ENCODE measurements at regions not wholly inside any gene's neighbourhood (a gene's known extent, or its start where the extent isn't known, plus 50 kb on each side); places are given as distances from the start of the nearest gene placed in this dataset.
"Not testable (repeated sequence)": the region's sequence is repeated elsewhere in the genome, so short reads cannot be mapped to it uniquely, and the experiment has no call there.

DNA sequence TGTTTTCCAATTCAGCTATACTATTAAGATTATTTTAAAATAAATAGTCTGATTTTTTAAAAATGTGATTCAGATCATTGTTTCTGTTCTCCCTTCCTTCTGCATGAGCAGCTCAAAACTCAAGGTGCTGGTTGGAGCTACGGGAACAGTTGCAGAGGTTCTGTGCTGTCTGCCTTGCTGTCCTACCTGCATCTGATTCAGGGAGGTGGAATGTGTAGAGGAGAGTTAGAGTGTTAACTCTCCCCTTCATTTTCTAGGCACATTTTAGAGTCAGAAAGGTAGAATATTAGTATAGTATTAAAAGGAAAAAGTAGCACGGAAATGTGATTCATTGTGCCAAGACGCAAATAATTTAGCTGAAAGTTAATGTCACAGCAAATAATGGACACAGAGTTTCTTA is 188.1 kb upstream of the SLC35B3 start:
- no peak overlapping the region for H3K4me3 ChIP-seq (ENCODE audit: low read depth, low read length)
- no peak for TF ChIP-seq CTCF (IDR thresholded peaks at IDR 0.05; ENCODE audit: low read depth, low read length)

DNA sequence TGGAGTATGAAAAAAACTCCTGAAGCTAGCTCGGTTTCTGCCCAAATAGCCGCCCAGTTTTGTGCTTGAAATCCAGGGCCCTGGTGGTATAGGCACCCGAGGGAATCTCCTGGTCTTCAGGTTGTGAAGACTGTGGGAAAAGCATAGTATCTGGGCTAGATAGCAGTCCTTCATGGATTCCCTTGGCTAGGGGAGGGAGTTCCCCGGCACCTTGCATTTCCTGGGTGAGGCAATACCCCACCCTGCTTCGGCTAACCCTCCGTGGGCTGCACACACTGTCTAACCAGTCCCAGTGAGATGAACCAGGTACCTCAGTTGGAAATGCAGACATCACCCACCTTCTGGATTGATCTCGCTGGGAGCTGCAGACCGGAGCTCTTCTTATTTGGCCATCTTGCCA is 184.5 kb upstream of the SLC35B3 start:
- no peak for TF ChIP-seq CTCF (IDR thresholded peaks at IDR 0.05; ENCODE audit: low read depth, low read length)
- H3K4me3 ChIP-seq (ENCODE audit: low read depth, low read length), result no peak overlapping the region

DNA sequence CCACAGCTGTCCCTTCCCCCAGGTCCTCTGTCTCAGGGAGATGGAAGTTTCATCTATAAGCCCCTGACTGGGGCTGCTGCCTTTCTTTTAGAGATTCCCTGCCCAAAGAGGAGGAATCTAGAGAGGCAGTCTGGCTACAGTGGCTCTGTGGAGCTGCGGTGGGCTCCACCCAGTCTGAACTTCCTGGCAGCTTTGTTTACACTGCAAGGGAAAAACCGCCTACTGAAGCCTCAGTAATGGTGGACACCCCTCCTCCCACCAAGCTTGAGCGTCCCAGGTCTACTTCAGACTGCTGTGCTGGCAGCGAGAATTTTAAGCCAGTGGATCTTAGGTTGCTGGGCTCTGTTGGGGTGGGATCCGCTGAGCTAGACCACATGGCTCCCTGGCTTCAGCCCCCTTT is 184.1 kb upstream of the SLC35B3 start:
- not testable (repeated sequence) for H3K4me3 ChIP-seq (ENCODE audit: low read depth, low read length)

GRCh38 chr6:8608737-8609136 is 173.4 kb upstream of the SLC35B3 start:
- TF ChIP-seq CTCF (IDR thresholded peaks at IDR 0.05; ENCODE audit: low read depth, low read length), result no peak
- no peak overlapping the region for H3K4me3 ChIP-seq (ENCODE audit: low read depth, low read length)

DNA sequence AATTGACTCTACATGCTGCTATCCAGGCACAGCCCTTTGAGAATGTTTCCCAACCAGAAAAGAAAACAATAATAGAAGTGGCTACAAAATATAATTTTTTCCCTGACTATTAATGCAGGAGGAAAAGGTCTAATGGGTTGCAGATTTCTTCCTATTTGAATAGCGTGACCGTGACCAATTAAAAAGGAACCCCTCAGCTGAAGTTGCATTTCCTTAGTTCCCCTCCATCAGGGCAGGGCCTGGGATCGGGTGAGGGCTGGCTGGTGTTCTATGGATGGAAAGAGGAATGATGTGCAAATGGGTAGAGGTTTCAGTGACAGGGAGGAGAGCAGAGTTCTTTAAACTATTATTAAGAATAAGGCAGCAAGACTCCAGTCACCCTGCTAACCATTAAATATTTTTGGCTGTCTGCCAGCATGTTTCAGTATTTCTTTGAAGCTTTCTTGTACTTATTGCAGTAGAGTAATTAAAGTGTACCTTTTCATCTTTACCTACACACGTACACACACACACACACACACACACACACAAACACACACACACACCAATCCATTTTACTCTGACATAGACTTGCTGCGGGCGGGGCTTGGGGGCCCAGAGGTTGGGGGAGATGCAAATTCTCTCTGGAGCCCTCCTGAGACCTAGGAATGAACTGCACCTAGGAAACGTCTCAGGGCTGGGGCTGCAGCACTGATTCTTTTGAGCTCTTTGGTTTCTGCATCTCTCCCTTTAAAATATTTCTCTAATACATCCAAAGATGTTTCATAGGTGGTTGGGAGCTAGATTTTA is 154.8 kb upstream of the SLC35B3 start:
- no peak overlapping the region for H3K4me3 ChIP-seq (ENCODE audit: low read depth, low read length)
- no peak for TF ChIP-seq CTCF (IDR thresholded peaks at IDR 0.05; ENCODE audit: low read depth, low read length)

DNA sequence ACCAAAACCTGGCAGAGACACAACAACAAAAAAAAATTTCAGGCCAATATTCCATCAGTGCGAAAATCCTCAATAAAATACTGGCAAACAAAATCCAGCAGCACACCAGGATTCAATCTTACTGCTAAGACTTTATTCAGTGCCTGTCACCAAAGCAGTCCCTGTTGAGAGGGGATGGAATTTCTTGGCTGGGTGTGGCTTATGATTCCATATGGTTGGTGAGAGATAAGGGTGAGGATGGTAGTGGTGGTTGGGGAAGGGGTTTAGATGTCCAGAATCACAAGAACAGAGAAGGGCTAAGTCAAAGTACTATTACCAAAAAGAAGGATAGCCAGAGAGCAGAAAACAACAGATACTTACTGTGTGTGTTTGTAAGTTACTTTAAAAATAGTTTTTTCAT is 152.8 kb upstream of the SLC35B3 start:
- no peak overlapping the region for H3K4me3 ChIP-seq (ENCODE audit: low read depth, low read length)
- TF ChIP-seq CTCF (IDR thresholded peaks at IDR 0.05; ENCODE audit: low read depth, low read length), result no peak

DNA sequence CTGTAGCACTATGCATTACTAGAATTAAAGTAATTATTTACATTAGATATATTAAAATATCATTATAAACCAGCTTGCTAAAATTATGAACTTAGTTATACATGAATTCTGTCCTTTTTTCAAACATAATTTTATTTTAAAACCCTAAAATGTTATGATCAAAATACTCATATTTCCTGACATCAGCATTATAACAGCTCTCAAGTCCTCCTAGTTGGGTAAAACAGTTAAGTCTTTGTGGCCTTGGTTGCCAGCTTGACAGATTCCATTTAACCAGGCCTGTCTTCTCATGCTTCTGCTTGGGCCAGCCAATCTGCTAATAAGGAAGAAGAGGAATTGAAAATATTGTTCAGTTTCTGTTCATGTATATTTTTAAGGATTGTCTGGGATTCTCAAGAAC is 147.9 kb upstream of the SLC35B3 start:
- no peak for TF ChIP-seq CTCF (IDR thresholded peaks at IDR 0.05; ENCODE audit: low read depth, low read length)
- H3K4me3 ChIP-seq (ENCODE audit: low read depth, low read length), result no peak overlapping the region

DNA sequence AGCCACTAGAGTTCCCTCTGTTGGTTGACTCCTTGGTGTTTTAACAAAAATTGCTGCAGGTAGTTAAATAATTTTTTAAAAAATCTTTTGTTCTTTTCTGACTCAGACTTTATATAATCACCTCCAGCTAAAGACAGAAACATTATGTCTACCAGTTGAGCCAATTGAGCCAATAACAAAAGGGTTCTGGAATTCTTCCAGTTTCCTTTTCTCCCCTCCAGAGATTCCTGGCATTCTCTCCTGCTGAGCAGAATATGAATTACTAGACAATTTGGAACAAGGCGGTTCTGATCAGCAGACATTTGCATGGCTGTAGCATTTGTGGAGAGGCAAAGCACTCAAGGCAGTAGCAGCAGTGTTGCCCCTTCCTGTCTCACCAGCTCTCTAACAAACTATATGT is 144.0 kb upstream of the SLC35B3 start:
- no peak for TF ChIP-seq CTCF (IDR thresholded peaks at IDR 0.05; ENCODE audit: low read depth, low read length)
- H3K4me3 ChIP-seq (ENCODE audit: low read depth, low read length), result no peak overlapping the region

Measured in WI38 (cell line).